HG03139 (cell line): ENCODE measurements at regions not wholly inside any gene's neighbourhood (a gene's known extent, or its start where the extent isn't known, plus 50 kb on each side); places are given as distances from the start of the nearest gene placed in this dataset.

ENCODE experiments used
- ATAC-seq: cut with Tn5 transposase; IDR thresholded peaks from one replicate; pipeline ENCODE4 v1.9.1; 2021; ENCODE audit not compliant: unreplicated experiment

GRCh38 chr10:90652519-90652918 lies 205.3 kb downstream of the HTR7 start:
- ATAC-seq: no peak

GRCh38 chr10:90658791-90659190 lies 199.0 kb downstream of the HTR7 start:
- no peak for ATAC-seq

DNA sequence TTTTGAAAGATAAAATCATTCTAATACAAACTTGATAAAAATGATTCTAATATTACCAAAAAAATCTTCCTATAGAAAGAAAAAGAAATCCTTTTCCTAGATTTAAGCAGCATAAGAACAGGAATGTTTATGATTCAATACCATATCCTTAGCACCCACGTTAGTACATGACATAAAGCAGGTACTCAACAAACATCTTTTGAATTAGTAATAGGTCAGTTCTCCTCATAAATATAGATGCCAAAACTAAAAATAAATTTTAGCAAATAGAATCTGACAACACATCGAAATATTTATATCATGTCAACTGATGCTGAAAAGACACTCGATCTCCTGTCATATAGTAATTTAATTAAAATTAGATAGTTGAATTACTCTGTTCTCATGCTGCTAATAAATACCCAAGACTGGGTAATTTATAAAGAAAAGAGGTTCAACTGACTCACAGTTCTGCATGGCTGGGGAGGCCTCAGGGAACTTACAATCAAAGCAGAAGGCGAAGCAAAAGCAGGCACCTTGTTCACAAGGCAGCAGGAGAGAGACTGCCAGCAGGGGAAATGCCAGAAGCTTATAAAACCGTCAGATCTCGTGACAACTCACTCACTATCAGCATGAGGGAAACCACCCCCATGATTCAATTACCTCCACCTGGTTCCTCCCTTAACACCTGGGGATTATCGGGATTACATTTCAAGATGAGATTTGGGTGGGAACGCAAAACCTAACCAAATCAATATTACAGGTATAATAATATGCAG lies 191.8 kb downstream of the HTR7 start:
- no peak for ATAC-seq

GRCh38 chr10:90674461-90674860 lies 183.4 kb downstream of the HTR7 start:
- no peak for ATAC-seq

DNA sequence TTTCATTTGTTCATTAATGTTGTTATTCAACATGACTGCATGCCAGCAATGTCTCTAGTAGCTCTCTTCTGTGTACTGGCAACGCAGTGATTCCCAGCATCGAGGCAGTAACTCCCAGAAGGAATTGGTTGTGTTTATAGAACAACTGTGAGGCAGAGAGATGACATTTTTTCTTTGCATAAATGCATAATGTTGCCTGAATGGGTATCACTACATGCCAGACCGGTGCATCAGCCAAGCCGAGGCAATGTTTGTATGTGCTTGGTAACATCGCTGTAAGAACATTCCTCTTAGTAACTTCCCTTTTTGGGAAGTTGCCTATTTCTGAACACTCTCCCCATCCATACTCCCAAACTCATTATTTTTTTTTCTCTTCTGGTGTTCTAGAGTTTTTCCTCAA lies 182.9 kb downstream of the HTR7 start:
- no peak for ATAC-seq

DNA sequence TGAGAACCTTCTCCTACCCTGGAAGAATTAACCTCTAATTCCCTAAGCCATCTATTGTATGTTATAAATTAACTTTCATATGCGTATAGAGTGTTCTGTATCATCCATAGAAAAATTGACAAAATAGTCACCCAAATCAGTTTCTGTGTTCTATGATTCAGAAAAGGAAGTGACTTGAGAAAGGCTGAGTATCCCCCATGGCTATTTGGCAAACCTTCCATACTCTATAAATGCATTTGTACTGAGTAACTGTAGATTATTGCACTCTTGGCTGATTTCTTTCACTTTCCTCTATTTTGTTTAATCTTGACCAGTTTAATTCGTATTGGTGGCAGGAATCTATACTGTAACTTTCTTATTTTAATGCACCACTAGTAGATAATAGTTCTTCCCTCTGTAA lies 182.2 kb downstream of the HTR7 start:
- ATAC-seq: no peak
